ENCODE measurements at regions not wholly inside any gene's neighbourhood (a gene's known extent, or its start where the extent isn't known, plus 50 kb on each side); places are given as distances from the start of the nearest gene placed in this dataset.

- DNase-seq: no peak
Observed at GRCh38 chr3:160170409-160171370, 54.5 kb upstream of the C3orf80 start.

- no peak for DNase-seq
Observed at GRCh38 chr3:160171813-160172212, 53.4 kb upstream of the C3orf80 start.

GRCh38 chr3:160174621-160175020 lies 50.6 kb upstream of the C3orf80 start:
- no peak for DNase-seq

Measured in SIG-M5 (cell line).